Sigmoid colon (tissue), 6 donors: ENCODE measurements at regions not wholly inside any gene's neighbourhood (a gene's known extent, or its start where the extent isn't known, plus 50 kb on each side); places are given as distances from the start of the nearest gene placed in this dataset.
"Not testable (repeated sequence)": the region's sequence is repeated elsewhere in the genome, so short reads cannot be mapped to it uniquely, and the experiment has no call there.

Experiments used
- DNase-seq: peaks from one replicate; pipeline ENCODE4 v3.0.0-alpha.2; 2019
- H3K27ac ChIP-seq, 4 donors: fragments of 200-600 bp; sonication (generic); one replicate each; pipeline ENCODE4 v1.5.1; 2016 to 2019; ENCODE audit warnings: mild to moderate bottlenecking in 1 of 4
- H3K27me3 ChIP-seq, 3 donors: fragments of 200-600 bp; sonication (generic); one replicate each; pipeline ENCODE4 v1.5.1; 2019; ENCODE audit warnings: mild to moderate bottlenecking in 1 of 3
- H3K36me3 ChIP-seq, 4 donors: fragments of 200-600 bp; sonication (generic); one replicate each; pipeline ENCODE4 v1.5.1; 2016 to 2019
- H3K4me1 ChIP-seq, 4 donors: fragments of 200-600 bp; sonication (generic); one replicate each; pipeline ENCODE4 v1.5.1; 2017 to 2019
- H3K4me3 ChIP-seq, 4 donors: fragments of 200-600 bp; sonication (generic); one replicate each; pipeline ENCODE4 v1.5.1; 2017 to 2019; ENCODE audit warnings: mild to moderate bottlenecking in 2 of 4, moderate library complexity in 1 of 4
- H3K9me3 ChIP-seq, 4 donors: fragments of 200-600 bp in 3 of 4; sonication (generic) in 3 of 4; one replicate each; pipeline versions ENCODE4 v1.5.1 to v1.6.1; 2013 to 2019
- CTCF ChIP-seq, 4 experiments: fragments of 450-650 bp in 3 of 4; fragments of 200-600 bp in 1 of 4; IDR thresholded peaks; one replicate each; pipeline ENCODE4 v1.5.1; 2016 to 2019; ENCODE audit warnings: antibody characterized with exemption in 4 of 4, mild to moderate bottlenecking in 3 of 4, moderate library complexity in 2 of 4
- EP300 ChIP-seq, 4 donors: sonication (generic); formaldehyde crosslinking; IDR thresholded peaks; one replicate each; pipeline ENCODE4 v1.6.1; 2017; ENCODE audit warnings: antibody characterized with exemption in 4 of 4
- POLR2A ChIP-seq, 2 donors: fragments of 450-650 bp; IDR thresholded peaks; one replicate each; pipeline ENCODE4 v1.6.1; 2016; ENCODE audit warnings: antibody characterized with exemption in 2 of 2, mild to moderate bottlenecking in 2 of 2, moderate library complexity in 2 of 2
- POLR2AphosphoS5 ChIP-seq, 4 donors: sonication (generic); formaldehyde crosslinking; IDR thresholded peaks; one replicate each; pipeline ENCODE4 v1.6.1; 2017; ENCODE audit warnings: antibody characterized with exemption in 4 of 4
- WGBS, 2 donors: extraction: QIAGEN DNeasy Blood & Tissue Kit; methylation state at CpG; one replicate each; pipeline ENCODE4 v1.1.7; 2013; 5-methylcytosine and 5-hydroxymethylcytosine counted together
- intact Hi-C: fragments of 100-400 bp; cut with DNase I; formaldehyde crosslinking; loops from one replicate; pipeline ENCODE4 v1.15.1; 2023
- donor health status: healthy with polysubstance abuse.
- donor health status: healthy.

GRCh38 chr3:153545471-153545870 lies 383.4 kb downstream of the RAP2B start:
- no peaks in the 10 kb centered on the region for H3K9me3 ChIP-seq
- no peak overlapping the region for H3K4me3 ChIP-seq
- DNase-seq = no peak
- TF ChIP-seq EP300 (IDR thresholded peaks at IDR 0.05) (no peak), CTCF (IDR thresholded peaks at IDR 0.05) (no peak), POLR2AphosphoS5 (IDR thresholded peaks at IDR 0.05) (no peak), POLR2A (IDR thresholded peaks at IDR 0.05) (no peak)
- H3K36me3 ChIP-seq = no peaks in the 10 kb centered on the region
- 64 to 82% methylated on average over 3 of the region's 3 CpGs for WGBS, 2 donors
- no peaks in the 10 kb centered on the region for H3K4me1 ChIP-seq
- intact Hi-C loops = no loop called here
- no peak overlapping the region for H3K27ac ChIP-seq
- no peaks in the 10 kb centered on the region for H3K27me3 ChIP-seq

GRCh38 chr3:153547970-153548369 lies 385.9 kb downstream of the RAP2B start:
- no peak overlapping the region for H3K4me3 ChIP-seq
- H3K27ac ChIP-seq = no peak overlapping the region
- H3K9me3 ChIP-seq = no peaks in the 10 kb centered on the region
- no peaks in the 10 kb centered on the region for H3K4me1 ChIP-seq
- intact Hi-C loops = no loop called here
- H3K36me3 ChIP-seq = no peaks in the 10 kb centered on the region
- WGBS, 2 donors = 91 to 92% methylated on average over 1 of the region's 1 CpG
- DNase-seq = no peak
- no peak for TF ChIP-seq POLR2AphosphoS5 (IDR thresholded peaks at IDR 0.05)
- no peak for TF ChIP-seq EP300 (IDR thresholded peaks at IDR 0.05)
- TF ChIP-seq CTCF (IDR thresholded peaks at IDR 0.05) = no peak
- TF ChIP-seq POLR2A (IDR thresholded peaks at IDR 0.05) = no peak
- H3K27me3 ChIP-seq = no peaks in the 10 kb centered on the region

GRCh38 chr3:153549686-153550085 lies 387.7 kb downstream of the RAP2B start:
- H3K27me3 ChIP-seq, H3K4me1 ChIP-seq, intact Hi-C loops: not testable (repeated sequence)

GRCh38 chr3:153551536-153552285 lies 389.7 kb downstream of the RAP2B start:
- DNase-seq = no peak
- TF ChIP-seq POLR2A (IDR thresholded peaks at IDR 0.05) = no peak
- no peak for TF ChIP-seq POLR2AphosphoS5 (IDR thresholded peaks at IDR 0.05)
- TF ChIP-seq CTCF (IDR thresholded peaks at IDR 0.05) = no peak
- no peak for TF ChIP-seq EP300 (IDR thresholded peaks at IDR 0.05)
- no peaks in the 10 kb centered on the region for H3K4me1 ChIP-seq
- H3K27ac ChIP-seq = no peak overlapping the region
- H3K4me3 ChIP-seq = no peak overlapping the region
- no peaks in the 10 kb centered on the region for H3K9me3 ChIP-seq
- intact Hi-C loops = no loop called here
- H3K27me3 ChIP-seq = no peaks in the 10 kb centered on the region
- H3K36me3 ChIP-seq = no peaks in the 10 kb centered on the region
- WGBS, 2 donors = 67% methylated on average over 4 of the region's 4 CpGs

More at GRCh38 chr3:153549686-153550085, 387.7 kb downstream of the RAP2B start:
- not testable (repeated sequence) for H3K27ac ChIP-seq, H3K9me3 ChIP-seq, H3K4me3 ChIP-seq, DNase-seq, H3K36me3 ChIP-seq

- Histone ChIP-seq H3K9me3 (no peaks in the 10 kb centered on the region), H3K27me3 (no peaks in the 10 kb centered on the region), H3K27ac (no peak overlapping the region), H3K4me3 (no peak overlapping the region), H3K36me3 (no peaks in the 10 kb centered on the region), H3K4me1 (no peaks in the 10 kb centered on the region)
- no peak for TF ChIP-seq EP300 (IDR thresholded peaks at IDR 0.05)
- TF ChIP-seq POLR2A (IDR thresholded peaks at IDR 0.05) = no peak
- no peak for TF ChIP-seq POLR2AphosphoS5 (IDR thresholded peaks at IDR 0.05)
- TF ChIP-seq CTCF (IDR thresholded peaks at IDR 0.05) = no peak
- 70 to 81% methylated on average over 11 of the region's 11 CpGs for WGBS, 2 donors
- intact Hi-C loops = no loop called here
- no peak for DNase-seq
These were observed 391.0 kb downstream of the RAP2B start for GRCh38 chr3:153552887-153553604.
